ENCODE measurements at regions not wholly inside any gene's neighbourhood (a gene's known extent, or its start where the extent isn't known, plus 50 kb on each side); places are given as distances from the start of the nearest gene placed in this dataset.

DNA sequence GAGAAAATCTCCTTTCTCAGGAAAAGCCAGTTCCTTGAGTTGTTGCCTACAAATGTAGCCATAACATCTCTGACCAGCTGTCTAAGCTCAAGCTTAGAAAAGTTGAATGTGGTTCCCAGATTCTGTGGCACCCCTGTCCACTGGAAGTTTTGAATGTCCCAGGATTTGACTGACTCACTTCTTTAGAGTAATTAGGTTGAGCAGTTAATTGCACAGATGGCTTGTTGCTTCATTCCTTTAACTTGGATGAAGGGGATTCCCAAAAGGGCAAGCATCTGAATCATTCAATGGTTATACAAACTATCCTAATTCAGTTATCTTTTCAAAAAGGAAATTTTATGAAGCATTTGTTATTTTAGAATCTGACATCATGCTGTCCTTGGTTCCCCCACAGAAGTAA is 374.7 kb downstream of the LNPK start:
- Histone ChIP-seq H3K27ac (ENCODE audit: low read depth, low read length) (no peak overlapping the region), H3K56ac (replicated peaks; ENCODE audit: insufficient read length, low read depth, low read length) (no peak overlapping the region), H3K4me3 (ENCODE audit: extremely low read depth in 1 of 4, insufficient read depth in 2 of 4, low read depth in 3 of 4, low read length in 4 of 4) (no peak overlapping the region), H2BK120ac (replicated peaks; ENCODE audit: low read depth, low read length) (no peak overlapping the region), H4K8ac (ENCODE audit: extremely low read depth, insufficient read depth, low read length) (no peak overlapping the region), H4K20me1 (replicated peaks in 1 of 2; ENCODE audit: control insufficient read depth in 1 of 2, insufficient read depth in 2 of 2, low read length in 2 of 2) (no peaks in the 10 kb centered on the region), H2BK5ac (ENCODE audit: low read depth, low read length) (no peak overlapping the region), H3K4me2 (ENCODE audit: insufficient read depth in 1 of 2, low read depth in 2 of 2, low read length in 2 of 2) (no peak overlapping the region), H3K79me2 (ENCODE audit: control insufficient read depth in 1 of 2, insufficient read depth in 2 of 2, low read length in 2 of 2) (no peaks in the 10 kb centered on the region), H3K27me3 (replicated peaks in 1 of 4; ENCODE audit: control insufficient read depth in 3 of 4, extremely low read depth in 1 of 4, insufficient read depth in 3 of 4, low read length in 3 of 4) (peaks cover 0 to 1% (median 0%) of the 10 kb centered on the region in 4 experiments; a peak in 1 of 7 replicates), H3K23ac (ENCODE audit: insufficient read length) (no peak overlapping the region), H2BK12ac (ENCODE audit: low read depth, low read length) (no peak overlapping the region), H2BK15ac (ENCODE audit: low read length) (no peak overlapping the region), H2AFZ (ENCODE audit: low read length) (no peak overlapping the region), H3K79me1 (ENCODE audit: low read depth, low read length) (no peaks in the 10 kb centered on the region; the same call in 1 of the 2 replicates), H3K9ac (replicated peaks in 1 of 4; ENCODE audit: extremely low read depth in 1 of 4, low read depth in 3 of 4, low read length in 3 of 4) (no peak overlapping the region), H2BK20ac (ENCODE audit: low read length) (no peak overlapping the region), H4K91ac (replicated peaks; ENCODE audit: insufficient read length, low read length) (no peak overlapping the region), H4K5ac (ENCODE audit: insufficient read length, low read depth, low read length) (no peak overlapping the region), H3K4ac (replicated peaks; ENCODE audit: insufficient read length, low read depth, low read length) (no peak overlapping the region), H3K9me3 (ENCODE audit: insufficient read depth in 2 of 2, low read depth in 1 of 2, low read length in 1 of 2) (no peaks in the 10 kb centered on the region), H2AK5ac (ENCODE audit: low read depth, low read length) (no peak overlapping the region), H3K14ac (ENCODE audit: insufficient read length) (no peak overlapping the region), H3K4me1 (replicated peaks in 1 of 4; ENCODE audit: control insufficient read depth in 3 of 4, insufficient read depth in 4 of 4, low read length in 3 of 4) (no peaks in the 10 kb centered on the region; a peak in 1 of 7 replicates), H3K23me2 (ENCODE audit: low read depth, low read length) (no peaks in the 10 kb centered on the region), H3K36me3 (ENCODE audit: control insufficient read depth in 2 of 4, insufficient read depth in 4 of 4, low read length in 3 of 4) (no peaks in the 10 kb centered on the region), H3K18ac (ENCODE audit: extremely low read depth, low read length) (no peak overlapping the region)
- no peak for FAIRE-seq
- POLR2A ChIA-PET (ENCODE audit: partially characterized antibody): no interaction called here
- CTCF ChIA-PET (ENCODE audit: partially characterized antibody): no interaction called here
- no peak for TF ChIP-seq SAP30 (IDR thresholded peaks at IDR 0.05; ENCODE audit: insufficient read depth, insufficient replicate concordance, low read length)
- TF ChIP-seq RAD21 (IDR thresholded peaks at IDR 0.05 in 1 of 2, conservative IDR thresholded peaks at IDR 0.05 in 1 of 2; ENCODE audit: low read depth in 2 of 2, low read length in 2 of 2): no peak
- no peak for TF ChIP-seq TAF1 (IDR thresholded peaks at IDR 0.05; ENCODE audit: low read depth, low read length)
- no peak for TF ChIP-seq RXRA (IDR thresholded peaks at IDR 0.05; ENCODE audit: insufficient read depth, low read depth, low read length)
- no peak for TF ChIP-seq POLR2AphosphoS5 (IDR thresholded peaks at IDR 0.05; ENCODE audit: low read depth, low read length)
- no peak for TF ChIP-seq CREB1 (IDR thresholded peaks at IDR 0.05)
- DNase-seq (ENCODE audit: low read depth in 1 of 2, low spot score in 2 of 2): no peak

All from H1 (cell line).